NCI-H526 (cell line): ENCODE measurements at regions not wholly inside any gene's neighbourhood (a gene's known extent, or its start where the extent isn't known, plus 50 kb on each side); places are given as distances from the start of the nearest gene placed in this dataset.

Experiments
- DNase-seq, 2 experiments: peaks; one replicate each; lab custom pipeline; 2025; lab: John Stamatoyannopoulos, UW

- DNase-seq: no peak
These were observed 529.2 kb downstream of the HAO1 start for GRCh38 chr20:7411075-7411474.

- no peak for DNase-seq
These were observed 524.8 kb downstream of the HAO1 start for GRCh38 chr20:7415427-7415826.

GRCh38 chr20:7416382-7416781 is 523.9 kb downstream of the HAO1 start:
- DNase-seq: no peak

GRCh38 chr20:7420345-7420744 is 519.9 kb downstream of the HAO1 start:
- DNase-seq: no peak

GRCh38 chr20:7426890-7427496 is 513.3 kb downstream of the HAO1 start:
- no peak for DNase-seq

GRCh38 chr20:7428946-7429345 is 511.3 kb downstream of the HAO1 start:
- DNase-seq: no peak

GRCh38 chr20:7432612-7433011 is 507.6 kb downstream of the HAO1 start:
- no peak for DNase-seq

- no peak for DNase-seq
These were observed 502.9 kb downstream of the HAO1 start for GRCh38 chr20:7437311-7437710.

- no peak for DNase-seq
These were observed 491.0 kb downstream of the HAO1 start for GRCh38 chr20:7449269-7449668.

- no peak for DNase-seq
These were observed 487.4 kb downstream of the HAO1 start for GRCh38 chr20:7452890-7453289.

- no peak for DNase-seq
These were observed 486.2 kb downstream of the HAO1 start for GRCh38 chr20:7454047-7454446.

GRCh38 chr20:7458459-7458858 is 481.8 kb downstream of the HAO1 start:
- DNase-seq: no peak

- no peak for DNase-seq
These were observed 481.2 kb downstream of the HAO1 start for GRCh38 chr20:7459083-7459482.

GRCh38 chr20:7463290-7463689 is 477.0 kb downstream of the HAO1 start:
- no peak for DNase-seq

- DNase-seq: no peak
These were observed 469.3 kb downstream of the HAO1 start for GRCh38 chr20:7470912-7471311.

GRCh38 chr20:7490288-7490687 is 450.0 kb downstream of the HAO1 start:
- DNase-seq: no peak

GRCh38 chr20:7492257-7492656 is 448.0 kb downstream of the HAO1 start:
- DNase-seq: no peak

GRCh38 chr20:7493311-7493710 is 446.9 kb downstream of the HAO1 start:
- DNase-seq: no peak

- no peak for DNase-seq
These were observed 443.8 kb downstream of the HAO1 start for GRCh38 chr20:7496394-7496991.

GRCh38 chr20:7497985-7498384 is 442.3 kb downstream of the HAO1 start:
- no peak for DNase-seq

GRCh38 chr20:7499201-7499600 is 441.1 kb downstream of the HAO1 start:
- DNase-seq: no peak

GRCh38 chr20:7500231-7500663 is 440.0 kb downstream of the HAO1 start:
- DNase-seq: no peak

- DNase-seq: no peak
These were observed 436.8 kb downstream of the HAO1 start for GRCh38 chr20:7503501-7503900.
